ENCODE measurements at regions not wholly inside any gene's neighbourhood (a gene's known extent, or its start where the extent isn't known, plus 50 kb on each side); places are given as distances from the start of the nearest gene placed in this dataset.

- DNase-seq (ENCODE audit: low spot score) = no peak
Observed at GRCh38 chr19:28290963-28291657, 921.8 kb downstream of the UQCRFS1 start.

DNA sequence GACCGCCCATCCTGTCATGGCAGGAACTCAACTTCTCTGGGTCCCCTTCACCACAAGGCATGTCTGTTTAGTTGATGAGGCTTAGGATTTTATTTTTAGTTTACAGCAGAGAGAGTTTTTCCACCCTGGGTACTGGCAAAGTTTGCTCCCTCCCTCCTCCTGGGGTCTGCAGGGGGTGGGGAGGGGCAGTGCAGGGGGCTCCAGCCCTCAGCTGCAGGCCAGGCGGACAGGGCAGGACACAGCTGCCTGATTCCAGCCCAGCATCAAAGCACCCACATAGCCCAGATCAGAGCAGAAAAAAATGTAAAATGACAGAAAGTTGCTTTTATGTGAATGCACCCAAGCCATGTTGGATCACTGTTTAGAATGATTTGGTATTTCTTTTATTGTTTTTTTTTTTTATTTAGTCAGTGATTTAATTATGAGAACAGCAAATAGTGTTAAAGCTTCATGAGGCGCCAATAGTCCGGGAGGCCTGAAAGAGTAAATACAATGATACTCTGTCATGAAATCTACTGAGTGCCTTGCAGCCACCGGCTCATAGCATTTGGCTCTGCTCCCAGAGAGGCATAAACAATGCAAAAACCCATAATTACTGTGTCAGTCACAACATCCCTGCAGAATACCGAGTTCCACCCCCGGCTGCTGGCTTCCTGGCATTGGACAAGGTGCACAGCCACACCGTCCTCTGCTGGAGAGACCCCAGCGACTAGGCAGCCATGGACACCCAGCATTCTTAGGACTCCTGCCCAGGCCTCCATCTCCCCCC lies 923.5 kb downstream of the UQCRFS1 start:
- peak; percentile 86 for DNase-seq (ENCODE audit: low spot score)

DNA sequence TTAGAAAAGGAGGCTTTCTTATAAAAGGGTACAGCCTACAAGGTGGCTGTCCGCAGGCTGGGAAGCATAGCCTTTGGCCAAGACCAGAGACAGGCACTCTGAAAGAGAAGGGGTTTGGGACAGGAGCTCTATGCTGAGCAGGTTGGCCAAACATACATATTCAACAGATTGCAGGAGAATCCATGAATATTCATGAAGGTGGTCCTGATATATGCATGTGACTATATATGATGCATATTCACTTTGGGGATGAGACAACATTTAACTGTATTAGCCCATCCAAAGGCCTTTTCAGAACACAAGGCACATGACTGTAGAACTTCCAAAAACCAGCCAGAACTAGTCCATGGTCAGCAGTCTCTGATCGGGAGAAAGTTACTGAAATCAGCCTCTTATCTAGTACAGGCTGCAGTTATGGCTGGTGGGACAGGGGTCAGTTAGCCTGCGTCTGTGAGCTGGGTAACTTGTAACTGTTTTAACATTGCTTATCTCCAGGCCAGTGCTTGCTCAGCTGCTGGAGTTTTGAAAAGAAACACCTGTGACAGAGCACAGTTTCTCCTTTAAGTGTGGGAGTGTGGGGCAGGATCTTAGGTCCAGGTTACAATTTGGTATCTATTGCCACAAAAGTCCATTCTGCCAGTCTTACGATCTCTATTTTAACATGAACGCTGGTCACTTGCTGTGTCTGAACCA lies 924.2 kb downstream of the UQCRFS1 start:
- no peak for DNase-seq (ENCODE audit: low spot score)

DNA sequence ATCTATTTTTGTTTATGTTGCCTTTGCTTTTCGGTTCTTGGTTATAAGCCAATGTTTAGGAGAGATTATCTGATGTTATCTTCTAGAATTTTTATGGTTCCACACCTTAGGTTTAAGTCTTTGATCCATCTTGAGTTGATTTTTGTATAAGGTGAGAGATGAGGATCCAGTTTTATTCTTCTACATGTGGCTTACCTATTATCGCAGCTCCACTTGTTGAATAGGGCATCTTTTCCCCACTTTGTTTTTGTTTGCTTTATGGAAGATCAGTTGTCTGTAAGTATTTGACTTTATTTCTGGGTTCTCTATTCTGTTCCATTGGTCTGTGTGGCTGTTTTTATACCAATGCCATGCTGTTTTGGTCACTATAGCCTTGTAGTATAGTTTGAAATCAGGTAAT lies 927.0 kb downstream of the UQCRFS1 start:
- no peak for DNase-seq (ENCODE audit: low spot score)

GRCh38 chr19:28285078-28285477 lies 927.9 kb downstream of the UQCRFS1 start:
- DNase-seq (ENCODE audit: low spot score) = no peak

- DNase-seq (ENCODE audit: low spot score) = no peak
Observed at GRCh38 chr19:28284389-28284788, 928.6 kb downstream of the UQCRFS1 start.

DNA sequence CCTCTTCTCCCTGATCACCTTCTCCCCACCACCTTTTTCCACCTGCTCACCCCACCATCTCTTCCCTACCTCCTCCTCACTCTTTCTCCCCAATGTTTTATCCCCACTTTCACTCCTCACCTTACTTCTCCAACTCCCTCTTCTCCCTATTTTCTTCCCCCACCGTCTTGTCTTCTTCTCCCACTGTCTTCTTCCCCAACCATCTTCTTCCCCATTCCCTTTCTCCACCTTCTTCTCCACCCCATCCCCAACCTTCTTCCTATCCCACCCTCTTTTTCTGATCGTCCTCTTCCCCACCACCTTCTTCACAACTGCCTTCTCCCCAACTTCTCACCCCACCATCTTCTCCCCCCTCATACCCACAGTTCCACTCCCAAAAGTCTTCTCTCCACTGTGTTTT lies 929.4 kb downstream of the UQCRFS1 start:
- no peak for DNase-seq (ENCODE audit: low spot score)

- DNase-seq (ENCODE audit: low spot score) = no peak
Observed at GRCh38 chr19:28281676-28282075, 931.3 kb downstream of the UQCRFS1 start.

- DNase-seq (ENCODE audit: low spot score) = no peak
Observed at GRCh38 chr19:28264556-28264955, 948.4 kb downstream of the UQCRFS1 start.

DNA sequence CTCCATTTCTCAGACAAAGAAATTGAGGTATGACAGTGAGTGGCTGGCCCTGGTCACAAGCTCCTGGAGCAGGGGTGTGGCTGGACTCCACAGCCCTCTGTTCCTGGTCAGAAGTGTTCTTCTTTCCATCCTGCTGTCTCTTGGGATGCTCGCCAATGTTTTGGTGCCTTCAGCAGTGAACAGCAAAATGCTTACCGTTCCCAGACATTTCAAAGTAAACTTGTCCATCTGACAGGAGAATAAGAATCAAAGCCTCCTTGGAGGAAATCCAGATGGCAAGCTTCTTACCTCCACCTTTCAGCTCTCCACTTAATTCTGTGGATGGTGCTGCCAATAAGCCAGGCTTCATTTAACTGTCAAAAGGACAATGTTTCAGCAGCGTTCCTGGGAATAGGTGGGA lies 954.1 kb downstream of the UQCRFS1 start:
- DNase-seq (ENCODE audit: low spot score) = no peak

- no peak for DNase-seq (ENCODE audit: low spot score)
Observed at GRCh38 chr19:28257396-28257795, 955.6 kb downstream of the UQCRFS1 start.

- no peak for DNase-seq (ENCODE audit: low spot score)
Observed at GRCh38 chr19:28247243-28247642, 965.7 kb downstream of the UQCRFS1 start.

DNA sequence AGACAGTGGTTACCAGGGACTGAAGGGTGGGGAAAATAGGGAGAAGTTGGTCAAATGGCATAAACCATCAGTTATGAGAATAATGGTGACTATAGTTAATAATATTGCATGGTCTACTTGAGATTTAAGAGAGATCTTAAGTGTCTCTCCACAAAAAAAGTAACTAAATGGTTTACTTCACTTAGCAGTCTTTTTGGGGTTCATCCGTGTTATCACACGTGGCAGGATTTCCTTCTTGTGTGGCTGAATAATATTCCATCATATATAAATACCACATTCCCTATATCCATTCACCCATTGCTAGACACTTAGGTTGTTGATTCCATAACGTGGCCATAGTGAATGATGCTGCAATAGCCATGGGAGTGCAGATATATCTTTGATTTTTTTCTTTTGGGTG lies 967.0 kb downstream of the UQCRFS1 start:
- DNase-seq (ENCODE audit: low spot score) = no peak

- no peak for DNase-seq (ENCODE audit: low spot score)
Observed at GRCh38 chr19:28244966-28245365, 968.0 kb downstream of the UQCRFS1 start.

DNA sequence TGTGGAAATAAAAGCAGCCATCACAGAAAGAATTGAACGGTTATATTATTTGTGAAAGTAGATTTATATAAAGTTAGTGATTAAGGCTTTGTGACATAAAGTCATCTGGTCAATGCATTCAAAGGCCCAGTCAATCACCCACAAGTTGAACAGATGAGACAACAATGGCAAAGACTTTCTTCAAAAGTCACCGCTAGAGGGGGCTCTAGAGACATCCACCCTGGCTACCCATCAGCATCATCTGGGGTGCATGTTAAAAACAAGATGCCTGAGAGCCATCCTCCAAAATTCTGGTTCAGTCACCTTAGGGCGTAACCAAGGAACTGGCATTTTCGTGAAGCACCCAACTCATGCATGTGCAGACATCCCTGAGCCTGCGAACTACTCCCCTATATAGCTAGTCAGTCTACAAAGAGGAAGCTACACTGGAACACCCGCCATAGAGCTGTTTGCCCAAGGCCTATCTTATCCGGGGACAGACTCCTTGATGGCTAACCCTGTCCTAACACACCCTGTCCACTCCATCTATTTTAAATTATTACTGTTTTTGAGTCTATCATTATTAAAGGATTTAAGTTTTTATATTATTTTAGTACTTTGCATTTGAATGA lies 970.5 kb downstream of the UQCRFS1 start:
- peak; percentile 42 for DNase-seq (ENCODE audit: low spot score)

DNA sequence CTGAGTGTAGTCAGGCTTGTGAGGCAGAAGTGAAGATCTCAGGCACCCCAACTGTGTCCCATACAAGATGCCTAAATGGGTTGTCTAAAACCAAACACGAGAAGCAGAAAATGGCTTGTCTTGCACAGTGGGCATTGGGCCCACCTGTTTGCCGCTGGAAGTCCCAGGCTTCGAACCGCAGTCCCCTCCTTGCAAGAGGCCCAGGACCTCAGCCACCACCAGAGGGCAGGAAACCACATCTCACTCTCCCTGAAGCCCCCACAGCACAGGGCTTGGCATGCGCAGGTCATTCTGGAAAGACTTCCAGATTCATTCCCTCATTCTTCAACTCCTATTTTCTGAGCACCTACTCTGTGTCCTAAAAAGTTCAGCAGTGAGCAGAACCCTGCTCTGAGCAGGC lies 973.7 kb downstream of the UQCRFS1 start:
- DNase-seq (ENCODE audit: low spot score) = no peak

GRCh38 chr19:28238270-28238820 lies 974.6 kb downstream of the UQCRFS1 start:
- no peak for DNase-seq (ENCODE audit: low spot score)

- DNase-seq (ENCODE audit: low spot score) = no peak
Observed at GRCh38 chr19:28235606-28236125, 977.3 kb downstream of the UQCRFS1 start.

GRCh38 chr19:28234637-28235036 lies 978.3 kb downstream of the UQCRFS1 start:
- no peak for DNase-seq (ENCODE audit: low spot score)

- no peak for DNase-seq (ENCODE audit: low spot score)
Observed at GRCh38 chr19:28228854-28229253, 984.1 kb downstream of the UQCRFS1 start.

GRCh38 chr19:28224441-28224840 lies 988.5 kb downstream of the UQCRFS1 start:
- DNase-seq (ENCODE audit: low spot score) = no peak

DNA sequence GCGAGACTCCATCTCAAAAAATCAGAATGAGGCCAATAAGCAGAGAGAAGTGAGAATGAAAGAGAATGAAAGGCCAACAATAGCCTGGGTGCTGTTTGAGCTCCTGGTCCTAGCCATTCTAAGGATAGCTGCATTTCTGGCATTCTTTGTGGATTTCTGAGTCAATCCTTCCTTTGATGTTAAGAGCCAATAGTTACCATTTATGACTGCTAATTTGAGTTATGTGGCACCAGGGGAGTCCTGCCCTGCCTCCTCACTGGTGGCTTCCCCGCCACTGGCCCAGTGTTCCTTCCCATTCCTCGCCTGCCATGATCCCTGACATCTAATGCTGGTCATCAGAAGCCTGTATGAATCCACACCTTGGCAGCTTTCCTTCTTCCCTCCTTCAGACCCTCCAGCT lies 991.2 kb downstream of the UQCRFS1 start:
- no peak for DNase-seq (ENCODE audit: low spot score)

All from globus pallidus (tissue), 1 donor.